GM21447 (cell line): ENCODE measurements at regions not wholly inside any gene's neighbourhood (a gene's known extent, or its start where the extent isn't known, plus 50 kb on each side); places are given as distances from the start of the nearest gene placed in this dataset.

Experiments
- ATAC-seq: cut with Tn5 transposase; IDR thresholded peaks from one replicate; pipeline ENCODE4 v1.9.1; 2021; ENCODE audit not compliant: unreplicated experiment

GRCh38 chr1:38579056-38579455 lies 280.5 kb downstream of the RRAGC start:
- no peak for ATAC-seq

- ATAC-seq = no peak
Measured at GRCh38 chr1:38578271-38578951, 281.2 kb downstream of the RRAGC start.

- no peak for ATAC-seq
Measured at GRCh38 chr1:38577937-38578270, 281.7 kb downstream of the RRAGC start.

DNA sequence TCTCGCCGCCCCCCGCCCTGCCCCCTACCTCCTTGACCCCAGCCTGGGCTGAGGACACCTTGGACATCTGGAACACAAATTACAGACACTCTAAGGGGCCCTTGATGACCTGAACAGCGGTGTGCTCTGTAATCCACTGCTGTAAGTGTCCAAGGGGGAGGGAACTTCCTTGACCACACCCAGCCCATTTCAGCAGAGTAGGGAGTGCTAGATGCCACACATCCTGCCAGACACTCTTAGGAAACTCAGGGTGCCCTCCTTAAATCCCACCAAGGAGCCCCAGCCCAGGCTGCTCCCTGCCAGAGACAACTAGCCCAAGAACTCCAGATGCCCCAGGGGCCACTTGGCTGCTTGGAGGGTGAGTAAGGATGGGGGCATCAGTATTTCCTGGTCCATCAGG lies 282.2 kb downstream of the RRAGC start:
- ATAC-seq = no peak

DNA sequence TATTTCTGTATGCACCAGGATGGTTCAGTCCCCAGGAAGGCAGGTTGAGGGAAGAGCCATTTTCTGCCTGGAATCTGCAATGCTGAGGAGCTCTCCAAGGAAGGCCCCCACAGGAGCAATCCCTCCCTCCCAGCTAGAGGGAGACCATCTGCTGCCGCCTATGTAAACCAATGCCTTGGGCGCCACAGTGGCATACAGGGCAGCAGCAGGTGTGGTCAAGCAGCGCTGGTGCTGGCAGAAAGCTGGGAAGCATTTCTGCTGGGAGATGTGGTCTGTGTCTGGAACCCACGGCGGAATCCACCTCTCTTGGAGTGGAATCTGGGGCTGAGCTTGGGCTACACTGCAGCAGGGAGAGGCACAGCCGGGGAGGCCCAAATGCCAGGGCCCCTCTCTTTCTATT lies 283.3 kb downstream of the RRAGC start:
- ATAC-seq = no peak

- ATAC-seq = no peak
Measured at GRCh38 chr1:38571726-38572125, 287.8 kb downstream of the RRAGC start.

- ATAC-seq = no peak
Measured at GRCh38 chr1:38570657-38570975, 289.0 kb downstream of the RRAGC start.

GRCh38 chr1:38569932-38570656 lies 289.5 kb downstream of the RRAGC start:
- no peak for ATAC-seq

GRCh38 chr1:38568061-38568857 lies 291.3 kb downstream of the RRAGC start:
- ATAC-seq = no peak

DNA sequence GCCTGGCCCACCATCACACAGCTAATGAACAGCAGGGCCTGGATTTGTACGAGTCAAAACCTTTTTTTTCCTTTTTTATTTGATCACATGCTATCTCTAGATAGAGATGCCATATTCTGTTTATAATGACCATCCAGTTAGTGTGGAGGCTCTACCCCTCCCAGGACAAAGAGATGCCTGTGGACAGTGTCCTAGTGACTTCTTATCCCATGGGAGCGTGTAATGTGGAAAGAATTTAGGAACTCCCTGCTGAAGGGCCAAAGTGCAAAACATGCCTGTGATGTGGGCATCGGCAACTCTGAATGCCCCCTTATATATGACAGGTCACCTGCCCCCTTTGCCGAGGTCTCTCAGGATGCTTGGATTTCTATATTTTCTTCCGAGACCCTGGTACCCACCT lies 292.2 kb downstream of the RRAGC start:
- ATAC-seq = no peak

DNA sequence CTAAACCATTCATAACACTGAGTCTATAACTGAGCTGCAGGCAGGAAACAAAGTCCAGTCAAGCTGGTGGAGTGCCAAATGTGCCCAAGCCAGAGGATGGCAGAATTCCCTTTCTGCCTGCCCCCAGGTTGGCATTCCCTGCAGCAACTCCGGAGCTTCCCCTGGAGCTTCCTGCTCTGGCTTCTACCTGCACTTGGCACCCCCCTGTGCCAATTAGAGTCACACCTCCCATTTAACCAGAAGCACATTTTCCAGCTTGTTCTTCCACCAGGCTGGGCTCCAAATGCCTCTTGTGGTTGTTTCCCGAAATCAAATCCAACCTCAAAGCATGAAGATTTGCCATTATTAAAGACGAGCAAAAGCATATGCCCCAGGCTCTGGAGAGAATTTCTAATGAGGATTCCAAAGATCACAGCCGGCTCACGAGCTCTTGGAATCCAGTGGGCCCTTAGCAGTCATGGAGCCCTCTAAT lies 294.5 kb downstream of the RRAGC start:
- ATAC-seq = no peak

GRCh38 chr1:38563942-38564735 lies 295.4 kb downstream of the RRAGC start:
- ATAC-seq = no peak

GRCh38 chr1:38561725-38562124 lies 297.8 kb downstream of the RRAGC start:
- ATAC-seq = no peak

GRCh38 chr1:38561110-38561509 lies 298.5 kb downstream of the RRAGC start:
- no peak for ATAC-seq

DNA sequence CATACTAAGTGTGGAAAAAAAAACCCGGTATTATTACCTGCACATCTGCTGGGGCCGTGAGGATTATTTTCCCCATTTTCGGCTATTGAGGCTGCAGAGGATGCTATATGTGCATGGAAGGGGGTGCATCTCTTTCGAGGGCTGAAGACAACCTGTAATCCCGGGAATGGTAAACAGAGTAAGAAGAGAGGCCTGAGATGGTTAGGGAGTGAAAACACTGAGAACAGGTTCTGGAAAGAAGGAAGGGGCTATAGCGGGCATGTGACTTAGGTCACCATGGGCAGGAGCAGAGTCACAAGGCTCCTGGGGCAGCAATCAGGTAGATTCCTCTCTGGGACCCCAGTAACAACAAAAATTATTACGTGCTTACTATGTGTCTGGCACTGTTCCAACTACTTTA lies 299.1 kb downstream of the RRAGC start:
- no peak for ATAC-seq

- peak; percentile 60 for ATAC-seq
Measured at GRCh38 chr1:38559446-38560165, 300.0 kb downstream of the RRAGC start.

- ATAC-seq = peak; percentile 38
Measured at GRCh38 chr1:38558500-38559445, 300.8 kb downstream of the RRAGC start.

DNA sequence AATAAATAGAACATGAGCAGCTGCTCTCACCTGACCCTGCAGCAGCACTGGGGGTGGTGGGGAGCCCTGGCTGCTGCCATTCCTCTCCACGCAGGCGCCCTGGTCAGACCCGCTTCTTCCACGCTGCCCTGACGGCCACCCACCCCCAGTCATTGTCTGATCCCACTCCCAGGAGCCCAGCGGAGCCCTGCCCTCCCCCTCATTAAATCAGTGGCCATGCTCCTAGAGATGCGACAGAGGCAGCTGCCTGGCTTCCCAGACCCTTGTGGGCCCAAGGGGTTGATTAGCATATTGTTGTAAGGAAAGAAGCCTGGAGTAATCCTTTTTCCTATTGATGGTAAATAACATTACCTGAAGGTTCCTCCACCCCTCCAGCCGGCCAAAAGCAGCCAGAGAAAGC lies 301.5 kb downstream of the RRAGC start:
- ATAC-seq = no peak

DNA sequence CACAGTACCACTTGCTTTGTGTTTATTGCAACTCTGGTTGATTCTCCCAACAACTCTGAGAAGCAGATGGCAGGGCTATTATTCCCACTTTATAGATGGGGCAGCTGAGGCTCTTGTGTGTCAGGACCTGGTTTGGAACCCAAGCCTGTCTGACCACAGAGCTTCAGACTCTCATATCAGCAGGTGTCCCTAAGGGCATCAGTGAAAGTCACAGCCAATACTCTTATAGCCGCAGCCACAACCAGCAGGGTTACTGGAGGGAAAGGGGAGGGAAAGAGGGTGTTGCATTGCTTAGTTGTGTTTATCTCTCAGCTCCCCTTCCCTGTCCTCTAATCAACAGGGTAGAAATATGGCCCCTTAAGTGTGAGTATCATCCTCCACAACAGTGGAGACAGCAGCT lies 304.0 kb downstream of the RRAGC start:
- ATAC-seq = no peak

DNA sequence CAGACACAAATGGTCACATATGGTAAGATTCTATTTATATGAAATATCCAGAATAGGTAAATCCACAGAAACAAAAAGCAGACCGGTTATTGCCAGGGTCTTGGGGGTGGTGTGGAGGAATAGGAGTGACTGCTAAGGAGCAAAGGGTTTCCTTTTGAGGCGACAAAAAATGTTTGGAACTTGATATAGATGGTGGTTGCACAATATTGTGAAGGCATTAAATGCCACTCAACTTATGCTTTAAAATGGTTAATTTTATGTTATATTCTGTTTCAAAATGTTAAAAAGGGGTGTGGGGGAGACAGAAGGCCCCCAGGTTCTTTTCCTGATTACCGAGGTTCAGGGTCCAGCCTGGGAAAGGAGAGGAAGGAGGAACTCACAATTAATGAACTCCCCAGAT lies 304.4 kb downstream of the RRAGC start:
- no peak for ATAC-seq
